ENCODE measurements at regions not wholly inside any gene's neighbourhood (a gene's known extent, or its start where the extent isn't known, plus 50 kb on each side); places are given as distances from the start of the nearest gene placed in this dataset.

GRCh38 chr13:75124415-75124814 lies 357.6 kb downstream of the TBC1D4 start:
- DNase-seq, result no peak

- no peak for DNase-seq
Measured at GRCh38 chr13:75123428-75123827, 358.5 kb downstream of the TBC1D4 start.

GRCh38 chr13:75120085-75120484 lies 361.9 kb downstream of the TBC1D4 start:
- DNase-seq, result no peak

GRCh38 chr13:75115171-75115570 lies 366.8 kb downstream of the TBC1D4 start:
- no peak for DNase-seq

- DNase-seq, result no peak
Measured at GRCh38 chr13:75103976-75104375, 378.0 kb downstream of the TBC1D4 start.

GRCh38 chr13:75102001-75102716 lies 379.8 kb downstream of the TBC1D4 start:
- DNase-seq, result no peak

GRCh38 chr13:75101348-75101747 lies 380.6 kb downstream of the TBC1D4 start:
- DNase-seq, result no peak

- DNase-seq, result no peak
Measured at GRCh38 chr13:75092143-75092542, 389.8 kb downstream of the TBC1D4 start.

GRCh38 chr13:75091718-75092117 lies 390.3 kb downstream of the TBC1D4 start:
- DNase-seq, result no peak

GRCh38 chr13:75090872-75091615 lies 390.9 kb downstream of the TBC1D4 start:
- DNase-seq, result no peak

GRCh38 chr13:75088915-75089314 lies 393.1 kb downstream of the TBC1D4 start:
- DNase-seq, result no peak

- DNase-seq, result no peak
Measured at GRCh38 chr13:75079226-75079625, 402.7 kb downstream of the TBC1D4 start.

GRCh38 chr13:75076476-75076875 lies 405.5 kb downstream of the TBC1D4 start:
- DNase-seq, result no peak

GRCh38 chr13:75073786-75074185 lies 408.2 kb downstream of the TBC1D4 start:
- no peak for DNase-seq

- no peak for DNase-seq
Measured at GRCh38 chr13:75072891-75073290, 409.1 kb downstream of the TBC1D4 start.

GRCh38 chr13:75072368-75072767 lies 409.6 kb downstream of the TBC1D4 start:
- DNase-seq, result no peak

- no peak for DNase-seq
Measured at GRCh38 chr13:75071796-75072195, 410.2 kb downstream of the TBC1D4 start.

GRCh38 chr13:75071395-75071794 lies 410.6 kb downstream of the TBC1D4 start:
- DNase-seq, result no peak

GRCh38 chr13:75061909-75062308 lies 420.1 kb downstream of the TBC1D4 start:
- DNase-seq, result no peak

- DNase-seq, result no peak
Measured at GRCh38 chr13:75055296-75055695, 426.7 kb downstream of the TBC1D4 start.

GRCh38 chr13:75052616-75053015 lies 429.4 kb downstream of the TBC1D4 start:
- no peak for DNase-seq

GRCh38 chr13:75050419-75051046 lies 431.4 kb downstream of the TBC1D4 start:
- no peak for DNase-seq

- DNase-seq, result no peak
Measured at GRCh38 chr13:75049735-75050335, 432.1 kb downstream of the TBC1D4 start.

- no peak for DNase-seq
Measured at GRCh38 chr13:75042807-75043206, 439.2 kb downstream of the TBC1D4 start.
